Neuron (in vitro differentiated cells): ENCODE measurements at regions not wholly inside any gene's neighbourhood (a gene's known extent, or its start where the extent isn't known, plus 50 kb on each side); places are given as distances from the start of the nearest gene placed in this dataset.

Source experiments
- H2AFZ ChIP-seq: one replicate; pipeline ENCODE4 v1.6.1; 2013; ENCODE audit warnings: low read depth, mild to moderate bottlenecking, inconsistent platforms, low read length, moderate library complexity
- H3K27me3 ChIP-seq: one replicate; pipeline ENCODE4 v1.6.1; 2013; ENCODE audit warnings: low read length; ENCODE audit not compliant: insufficient read depth
- H3K36me3 ChIP-seq: one replicate; pipeline ENCODE4 v1.6.1; 2013; ENCODE audit warnings: low read length; ENCODE audit not compliant: insufficient read depth
- H3K4me1 ChIP-seq: one replicate; pipeline ENCODE4 v1.6.1; 2013; ENCODE audit warnings: low read length; ENCODE audit not compliant: insufficient read depth
- H3K4me3 ChIP-seq: 2 replicates; pipeline ENCODE4 v1.5.1; 2013; ENCODE audit warnings: mild to moderate bottlenecking, low read length, moderate library complexity
- H3K9me3 ChIP-seq: one replicate; pipeline ENCODE4 v1.6.1; 2013; ENCODE audit warnings: low read length

GRCh38 chr16:63578791-63579190 is 1542.6 kb upstream of the CDH8 start:
- no peak overlapping the region for H3K4me3 ChIP-seq
- H3K27me3 ChIP-seq: no peaks in the 10 kb centered on the region
- no peaks in the 10 kb centered on the region for H3K36me3 ChIP-seq

GRCh38 chr16:63577891-63578290 is 1541.7 kb upstream of the CDH8 start:
- Histone ChIP-seq H3K4me1 (peaks cover 26% of the 10 kb centered on the region), H3K4me3 (no peak overlapping the region), H2AFZ (peak overlapping the region; percentile 46), H3K36me3 (no peaks in the 10 kb centered on the region), H3K9me3 (no peaks in the 10 kb centered on the region), H3K27me3 (no peaks in the 10 kb centered on the region)

More at GRCh38 chr16:63578791-63579190, 1542.6 kb upstream of the CDH8 start:
- Histone ChIP-seq H3K4me1 (peaks cover 26% of the 10 kb centered on the region), H3K9me3 (no peaks in the 10 kb centered on the region), H2AFZ (no peak overlapping the region)

DNA sequence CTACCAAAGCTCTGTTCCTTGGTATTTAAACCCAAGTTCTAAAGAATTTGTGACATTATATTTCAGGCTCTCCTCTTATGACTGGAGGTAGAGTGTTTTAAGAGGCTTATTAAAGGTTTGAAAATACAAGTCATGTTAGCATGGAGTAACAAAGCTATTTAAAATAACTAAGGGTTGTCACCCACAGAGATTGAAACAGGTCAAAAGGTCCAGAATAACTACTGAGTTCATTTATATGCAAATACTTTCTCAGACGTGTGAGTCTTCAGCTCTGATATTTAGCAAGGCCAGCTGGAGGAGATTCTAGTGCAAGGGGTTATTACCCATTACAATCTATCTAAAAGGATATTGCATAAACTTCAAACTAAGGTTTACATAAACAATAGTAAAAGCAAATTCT is 1538.8 kb upstream of the CDH8 start:
- H3K4me3 ChIP-seq: no peak overlapping the region
- peaks cover 26% of the 10 kb centered on the region for H3K4me1 ChIP-seq
- no peaks in the 10 kb centered on the region for H3K36me3 ChIP-seq
- no peak overlapping the region for H2AFZ ChIP-seq
- no peaks in the 10 kb centered on the region for H3K9me3 ChIP-seq
- no peaks in the 10 kb centered on the region for H3K27me3 ChIP-seq

DNA sequence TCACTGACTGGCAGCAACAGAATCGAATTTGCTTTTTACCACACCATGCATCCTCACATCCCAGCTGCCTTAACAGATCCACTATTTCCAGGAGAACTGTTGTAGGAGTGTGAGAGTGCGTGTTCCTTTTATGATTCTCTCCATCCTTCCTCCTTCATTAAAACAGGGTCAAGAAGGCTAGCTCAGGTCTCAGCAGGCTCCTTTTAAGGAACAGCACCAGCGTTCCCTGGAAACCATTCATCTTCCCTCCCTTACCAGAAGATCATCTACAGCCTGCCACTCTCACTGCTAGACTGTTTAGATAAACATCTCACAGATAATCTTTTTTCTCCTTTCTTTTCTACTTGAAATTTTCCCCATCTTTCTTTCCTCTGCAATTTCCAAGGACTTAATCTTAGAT is 1531.9 kb upstream of the CDH8 start:
- Histone ChIP-seq H3K4me3 (no peak overlapping the region), H3K36me3 (no peaks in the 10 kb centered on the region), H3K4me1 (peaks cover 28% of the 10 kb centered on the region), H2AFZ (peak overlapping the region; percentile 44), H3K27me3 (no peaks in the 10 kb centered on the region), H3K9me3 (no peaks in the 10 kb centered on the region)

- Histone ChIP-seq H3K4me3 (no peak overlapping the region), H3K4me1 (peaks cover 28% of the 10 kb centered on the region), H3K36me3 (no peaks in the 10 kb centered on the region), H3K9me3 (peaks cover 4% of the 10 kb centered on the region), H3K27me3 (no peaks in the 10 kb centered on the region), H2AFZ (no peak overlapping the region)
Measured at GRCh38 chr16:63563819-63564505, 1527.7 kb upstream of the CDH8 start.

- H3K27me3 ChIP-seq: no peaks in the 10 kb centered on the region
- peaks cover 3% of the 10 kb centered on the region for H3K9me3 ChIP-seq
- no peaks in the 10 kb centered on the region for H3K36me3 ChIP-seq
- H2AFZ ChIP-seq: no peak overlapping the region
- H3K4me3 ChIP-seq: no peak overlapping the region
- H3K4me1 ChIP-seq: no peaks in the 10 kb centered on the region
Measured at GRCh38 chr16:63553980-63554379, 1517.7 kb upstream of the CDH8 start.

- Histone ChIP-seq H3K9me3 (no peaks in the 10 kb centered on the region), H3K27me3 (no peaks in the 10 kb centered on the region), H3K4me3 (no peak overlapping the region)
Measured at GRCh38 chr16:63539276-63539675, 1503.0 kb upstream of the CDH8 start.

GRCh38 chr16:63530974-63531373 is 1494.7 kb upstream of the CDH8 start:
- H3K9me3 ChIP-seq: no peaks in the 10 kb centered on the region
- no peaks in the 10 kb centered on the region for H3K27me3 ChIP-seq
- H2AFZ ChIP-seq: no peak overlapping the region
- no peak overlapping the region for H3K4me3 ChIP-seq
- no peaks in the 10 kb centered on the region for H3K36me3 ChIP-seq
- H3K4me1 ChIP-seq: no peaks in the 10 kb centered on the region

More at GRCh38 chr16:63539276-63539675, 1503.0 kb upstream of the CDH8 start:
- peaks cover 6% of the 10 kb centered on the region for H3K4me1 ChIP-seq
- H3K36me3 ChIP-seq: no peaks in the 10 kb centered on the region
- no peak overlapping the region for H2AFZ ChIP-seq

DNA sequence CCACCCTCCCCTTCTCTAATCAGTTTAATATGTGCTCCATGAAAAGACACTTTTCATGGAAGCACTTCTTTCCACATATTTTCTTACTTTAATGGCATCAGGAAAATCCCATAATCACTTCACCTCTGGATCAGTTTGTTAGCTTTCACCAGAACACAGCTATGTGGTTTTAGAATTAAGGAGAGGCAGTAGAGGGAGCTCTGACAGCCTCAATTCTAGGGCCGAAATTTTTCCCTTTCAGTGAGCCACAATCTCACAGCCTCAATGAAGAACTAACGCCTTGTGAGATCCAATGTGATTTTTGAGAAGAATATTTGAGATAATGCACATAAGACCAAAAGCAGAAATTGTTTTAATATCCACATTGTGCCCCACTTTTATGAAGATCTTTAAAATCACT is 1494.0 kb upstream of the CDH8 start:
- H3K36me3 ChIP-seq: no peaks in the 10 kb centered on the region
- H3K27me3 ChIP-seq: no peaks in the 10 kb centered on the region
- no peaks in the 10 kb centered on the region for H3K9me3 ChIP-seq
- H3K4me3 ChIP-seq: no peak overlapping the region
- H2AFZ ChIP-seq: no peak overlapping the region
- no peaks in the 10 kb centered on the region for H3K4me1 ChIP-seq

DNA sequence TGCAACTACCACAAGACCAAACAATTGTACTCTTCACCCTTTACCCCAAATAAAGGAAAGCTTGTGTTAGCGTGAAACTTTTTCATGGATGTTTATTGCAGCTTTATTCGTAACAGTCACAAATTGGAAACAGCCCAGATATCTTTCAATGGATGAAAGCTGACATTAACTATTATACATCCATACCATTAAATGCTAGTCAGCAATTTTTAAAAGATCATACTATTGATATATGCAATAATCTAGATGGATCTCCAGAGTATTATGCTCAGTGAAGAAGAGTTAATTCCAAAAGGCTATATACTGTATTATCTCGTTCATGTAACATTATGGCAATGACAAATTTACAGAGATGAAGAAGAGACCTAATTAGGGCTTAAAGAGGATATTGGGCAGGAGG is 1491.2 kb upstream of the CDH8 start:
- Histone ChIP-seq H3K27me3 (no peaks in the 10 kb centered on the region), H3K4me3 (no peak overlapping the region), H3K4me1 (no peaks in the 10 kb centered on the region), H3K36me3 (no peaks in the 10 kb centered on the region), H3K9me3 (no peaks in the 10 kb centered on the region), H2AFZ (no peak overlapping the region)

GRCh38 chr16:63516394-63516793 is 1480.2 kb upstream of the CDH8 start:
- Histone ChIP-seq H3K4me1 (peaks cover 4% of the 10 kb centered on the region), H3K36me3 (no peaks in the 10 kb centered on the region), H3K9me3 (no peaks in the 10 kb centered on the region), H3K27me3 (no peaks in the 10 kb centered on the region), H2AFZ (no peak overlapping the region), H3K4me3 (no peak overlapping the region)

- H3K4me1 ChIP-seq: peaks cover 4% of the 10 kb centered on the region
- H2AFZ ChIP-seq: no peak overlapping the region
- no peaks in the 10 kb centered on the region for H3K27me3 ChIP-seq
- no peak overlapping the region for H3K4me3 ChIP-seq
- no peaks in the 10 kb centered on the region for H3K36me3 ChIP-seq
- no peaks in the 10 kb centered on the region for H3K9me3 ChIP-seq
Measured at GRCh38 chr16:63512910-63513309, 1476.7 kb upstream of the CDH8 start.

GRCh38 chr16:63497408-63497807 is 1461.2 kb upstream of the CDH8 start:
- Histone ChIP-seq H3K9me3 (no peaks in the 10 kb centered on the region), H3K4me3 (no peak overlapping the region), H3K4me1 (no peaks in the 10 kb centered on the region), H3K36me3 (no peaks in the 10 kb centered on the region), H3K27me3 (no peaks in the 10 kb centered on the region), H2AFZ (no peak overlapping the region)

- H3K9me3 ChIP-seq: no peaks in the 10 kb centered on the region
- no peaks in the 10 kb centered on the region for H3K4me1 ChIP-seq
- no peaks in the 10 kb centered on the region for H3K27me3 ChIP-seq
- H3K4me3 ChIP-seq: no peak overlapping the region
- no peaks in the 10 kb centered on the region for H3K36me3 ChIP-seq
- H2AFZ ChIP-seq: no peak overlapping the region
Measured at GRCh38 chr16:63496282-63496681, 1460.0 kb upstream of the CDH8 start.
